Kidney capillary endothelial cell (primary cell): ENCODE measurements at regions not wholly inside any gene's neighbourhood (a gene's known extent, or its start where the extent isn't known, plus 50 kb on each side); places are given as distances from the start of the nearest gene placed in this dataset.

Experiments
- DNase-seq: peaks from one replicate; pipeline ENCODE4 v3.0.0-alpha.2; 2018; ENCODE audit warnings: low spot score

GRCh38 chr20:60999250-60999649 lies 252.8 kb upstream of the CDH4 start:
- DNase-seq: no peak

GRCh38 chr20:61002090-61002489 lies 250.0 kb upstream of the CDH4 start:
- no peak for DNase-seq

- no peak for DNase-seq
These were observed 237.6 kb upstream of the CDH4 start for GRCh38 chr20:61014491-61014890.

GRCh38 chr20:61015602-61016001 lies 236.5 kb upstream of the CDH4 start:
- DNase-seq: no peak

- DNase-seq: no peak
These were observed 232.7 kb upstream of the CDH4 start for GRCh38 chr20:61019322-61019721.

GRCh38 chr20:61023612-61024011 lies 228.4 kb upstream of the CDH4 start:
- no peak for DNase-seq

GRCh38 chr20:61024390-61024789 lies 227.7 kb upstream of the CDH4 start:
- no peak for DNase-seq

GRCh38 chr20:61025536-61025935 lies 226.5 kb upstream of the CDH4 start:
- DNase-seq: no peak

- DNase-seq: no peak
These were observed 225.9 kb upstream of the CDH4 start for GRCh38 chr20:61026173-61026572.

GRCh38 chr20:61026731-61027130 lies 225.3 kb upstream of the CDH4 start:
- no peak for DNase-seq

- DNase-seq: no peak
These were observed 224.8 kb upstream of the CDH4 start for GRCh38 chr20:61027218-61027617.

- no peak for DNase-seq
These were observed 221.9 kb upstream of the CDH4 start for GRCh38 chr20:61030130-61030529.

GRCh38 chr20:61031101-61031830 lies 220.8 kb upstream of the CDH4 start:
- DNase-seq: no peak

GRCh38 chr20:61037498-61037897 lies 214.6 kb upstream of the CDH4 start:
- DNase-seq: no peak

- DNase-seq: no peak
These were observed 210.6 kb upstream of the CDH4 start for GRCh38 chr20:61041481-61041880.

GRCh38 chr20:61042506-61043385 lies 209.3 kb upstream of the CDH4 start:
- DNase-seq: no peak

- no peak for DNase-seq
These were observed 208.4 kb upstream of the CDH4 start for GRCh38 chr20:61043681-61044080.

- no peak for DNase-seq
These were observed 207.6 kb upstream of the CDH4 start for GRCh38 chr20:61044499-61044898.

- no peak for DNase-seq
These were observed 207.0 kb upstream of the CDH4 start for GRCh38 chr20:61045091-61045490.

GRCh38 chr20:61045876-61046585 lies 206.0 kb upstream of the CDH4 start:
- DNase-seq: no peak

- DNase-seq: no peak
These were observed 205.2 kb upstream of the CDH4 start for GRCh38 chr20:61046721-61047351.

- no peak for DNase-seq
These were observed 204.5 kb upstream of the CDH4 start for GRCh38 chr20:61047515-61047914.
